ENCODE measurements at regions not wholly inside any gene's neighbourhood (a gene's known extent, or its start where the extent isn't known, plus 50 kb on each side); places are given as distances from the start of the nearest gene placed in this dataset.

GRCh38 chr2:200757399-200757798 is 54.3 kb upstream of the BZW1 start:
- TF ChIP-seq POLR2A (IDR thresholded peaks at IDR 0.05; ENCODE audit: low read depth) (no peak), CTCF (IDR thresholded peaks at IDR 0.05) (no peak)

Data from esophagus muscularis mucosa (tissue), 3 donors.